Sciatic nerve (tissue), 2 donors: ENCODE measurements at regions not wholly inside any gene's neighbourhood (a gene's known extent, or its start where the extent isn't known, plus 50 kb on each side); places are given as distances from the start of the nearest gene placed in this dataset.

Experiments
- ATAC-seq: fragments of 200-7000 bp; cut with Tn5 transposase; one replicate; pipeline ENCODE4 v1.9.1; 2020; ENCODE audit warnings: mild to moderate bottlenecking, moderate library complexity
- DNase-seq: peaks from one replicate; pipeline ENCODE4 v3.0.0-alpha.2; 2020; ENCODE audit warnings: low spot score
- intact Hi-C: fragments of 100-400 bp; cut with DNase I; formaldehyde crosslinking; loops from one replicate; pipeline ENCODE4 v1.14.2; 2022
- donor health status: DM: no; HTN: no; CAD: no.
- donor health status: DM: no; HTN: no; CAD: no.

GRCh38 chr13:100824366-100824765 is 149.8 kb upstream of the TMTC4 start:
- no peak for DNase-seq
- intact Hi-C loops: no loop called here
- no peak for ATAC-seq

GRCh38 chr13:100823448-100823847 is 148.9 kb upstream of the TMTC4 start:
- ATAC-seq (no peak), DNase-seq (no peak)
- intact Hi-C loops: no loop called here

- ATAC-seq (no peak), DNase-seq (no peak)
- intact Hi-C loops: no loop called here
Observed at GRCh38 chr13:100822871-100823443, 148.4 kb upstream of the TMTC4 start.

GRCh38 chr13:100818711-100819110 is 144.1 kb upstream of the TMTC4 start:
- DNase-seq: no peak
- intact Hi-C loops: no loop called here
- ATAC-seq: no peak

- DNase-seq: no peak
- intact Hi-C loops: no loop called here
- ATAC-seq: no peak
Observed at GRCh38 chr13:100817928-100818327, 143.3 kb upstream of the TMTC4 start.

GRCh38 chr13:100815476-100816046 is 141.0 kb upstream of the TMTC4 start:
- DNase-seq (no peak), ATAC-seq (no peak)
- intact Hi-C loops: no loop called here

- ATAC-seq (no peak), DNase-seq (no peak)
- intact Hi-C loops: no loop called here
Observed at GRCh38 chr13:100812982-100813584, 138.5 kb upstream of the TMTC4 start.

- no peak for ATAC-seq
- intact Hi-C loops: no loop called here
- no peak for DNase-seq
Observed at GRCh38 chr13:100811928-100812327, 137.3 kb upstream of the TMTC4 start.

- no peak for ATAC-seq
- intact Hi-C loops: no loop called here
Observed at GRCh38 chr13:100811024-100811865, 136.7 kb upstream of the TMTC4 start.

GRCh38 chr13:100810481-100810880 is 135.9 kb upstream of the TMTC4 start:
- DNase-seq: no peak
- intact Hi-C loops: no loop called here
- ATAC-seq: no peak

More at GRCh38 chr13:100811024-100811865, 136.7 kb upstream of the TMTC4 start:
- DNase-seq: no peak

- intact Hi-C loops: no loop called here
- ATAC-seq (no peak), DNase-seq (no peak)
Observed at GRCh38 chr13:100809856-100810255, 135.3 kb upstream of the TMTC4 start.

- intact Hi-C loops: no loop called here
- DNase-seq (no peak), ATAC-seq (no peak)
Observed at GRCh38 chr13:100809129-100809390, 134.5 kb upstream of the TMTC4 start.

- intact Hi-C loops: no loop called here
- ATAC-seq: no peak
- no peak for DNase-seq
Observed at GRCh38 chr13:100808330-100809128, 133.9 kb upstream of the TMTC4 start.

- intact Hi-C loops: no loop called here
- no peak for DNase-seq
Observed at GRCh38 chr13:100803091-100803490, 128.5 kb upstream of the TMTC4 start.

GRCh38 chr13:100800283-100800875 is 125.8 kb upstream of the TMTC4 start:
- intact Hi-C loops: no loop called here
- DNase-seq: no peak
- ATAC-seq: no peak

More at GRCh38 chr13:100803091-100803490, 128.5 kb upstream of the TMTC4 start:
- no peak for ATAC-seq

GRCh38 chr13:100798739-100799361 is 124.3 kb upstream of the TMTC4 start:
- DNase-seq (no peak), ATAC-seq (no peak)

GRCh38 chr13:100797921-100798320 is 123.3 kb upstream of the TMTC4 start:
- no peak for DNase-seq
- intact Hi-C loops: no loop called here
- ATAC-seq: no peak

More at GRCh38 chr13:100798739-100799361, 124.3 kb upstream of the TMTC4 start:
- intact Hi-C loops: no loop called here

- no peak for ATAC-seq
- intact Hi-C loops: no loop called here
- DNase-seq: no peak
Observed at GRCh38 chr13:100796463-100796862, 121.9 kb upstream of the TMTC4 start.

- ATAC-seq (no peak), DNase-seq (no peak)
- intact Hi-C loops: no loop called here
Observed at GRCh38 chr13:100794575-100794974, 120.0 kb upstream of the TMTC4 start.
